ENCODE measurements at regions not wholly inside any gene's neighbourhood (a gene's known extent, or its start where the extent isn't known, plus 50 kb on each side); places are given as distances from the start of the nearest gene placed in this dataset.

DNA sequence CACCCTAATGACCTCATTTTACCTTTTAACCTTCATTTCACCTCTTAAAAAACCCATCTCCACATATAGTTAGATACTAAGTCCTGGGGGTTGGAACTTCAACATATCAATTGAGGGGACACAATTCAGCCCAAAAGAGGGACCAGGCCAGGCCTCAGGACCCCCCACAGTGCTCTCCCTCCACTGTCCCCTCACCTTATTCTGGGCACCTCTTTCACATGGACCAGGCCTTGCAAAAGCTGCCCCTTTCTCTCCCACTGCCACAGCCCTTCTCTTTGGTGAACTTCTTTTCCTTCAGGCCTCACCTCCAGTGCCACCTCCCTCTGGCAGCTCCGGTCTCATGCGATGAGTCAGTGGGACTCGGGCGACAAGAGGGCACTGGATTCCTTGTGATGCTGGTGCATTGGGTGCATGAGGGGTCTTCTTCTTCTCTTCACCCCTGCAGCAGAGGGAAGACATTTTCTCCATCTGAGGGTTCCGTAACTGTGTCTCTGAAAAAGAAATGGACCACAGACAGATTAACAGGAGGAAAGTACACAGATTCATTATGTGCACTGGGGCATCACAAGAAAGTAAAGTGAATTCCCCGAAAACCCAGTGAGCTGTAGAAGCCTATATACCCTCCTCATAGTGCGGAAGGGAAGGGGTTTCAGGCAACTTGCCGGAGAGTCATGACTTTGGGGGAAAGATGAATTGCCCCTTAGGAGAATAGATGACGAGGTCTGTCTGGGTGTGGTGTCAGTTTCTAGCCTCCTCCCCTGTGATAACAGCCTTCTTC, 288.7 kb upstream of the IGFBP3 start:
- DNase-seq = no peak

DNA sequence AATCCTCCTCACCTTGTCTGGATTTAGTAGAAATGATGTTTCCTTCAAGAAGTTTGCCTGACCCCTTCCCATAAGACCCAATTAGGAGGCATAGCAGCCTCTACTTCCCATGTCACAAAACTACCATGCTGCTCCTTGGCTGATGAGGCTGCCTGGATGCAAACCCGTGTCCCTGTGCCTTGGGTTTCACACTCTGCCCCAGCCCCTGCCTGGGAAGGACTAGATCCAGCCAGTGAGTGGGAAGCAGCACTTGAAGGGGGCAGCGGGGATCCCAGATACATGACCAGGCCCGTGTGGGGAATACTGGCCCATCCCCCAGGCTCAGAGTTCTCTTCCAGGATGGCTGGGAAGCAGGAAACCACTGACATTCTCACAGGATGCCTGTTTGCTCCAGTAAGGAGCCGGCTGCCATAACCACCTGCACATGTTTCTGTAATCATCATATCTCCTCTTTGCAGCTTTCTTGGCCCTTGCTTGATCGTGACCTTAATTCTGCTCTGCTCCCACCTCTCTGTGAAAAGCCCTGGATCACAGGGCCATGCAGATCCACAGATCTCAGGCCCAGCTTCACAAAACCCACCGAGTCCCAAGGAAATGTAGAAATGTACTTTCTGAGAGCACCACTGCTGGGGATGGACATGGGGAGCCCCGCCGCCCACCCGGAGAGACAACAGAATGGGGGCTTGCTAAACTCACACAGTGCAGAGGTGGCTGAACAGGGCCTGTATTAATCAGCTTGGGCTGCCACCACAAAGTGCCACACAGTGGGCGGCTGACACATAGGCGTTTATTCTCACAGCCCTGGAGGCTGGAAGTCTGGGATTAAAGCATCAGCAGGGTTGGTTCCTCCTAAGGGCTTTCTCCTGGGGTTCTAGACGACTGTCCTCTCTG, 287.8 kb upstream of the IGFBP3 start:
- DNase-seq = no peak

GRCh38 chr7:46207931-46208634, 287.0 kb upstream of the IGFBP3 start:
- no peak for DNase-seq

DNA sequence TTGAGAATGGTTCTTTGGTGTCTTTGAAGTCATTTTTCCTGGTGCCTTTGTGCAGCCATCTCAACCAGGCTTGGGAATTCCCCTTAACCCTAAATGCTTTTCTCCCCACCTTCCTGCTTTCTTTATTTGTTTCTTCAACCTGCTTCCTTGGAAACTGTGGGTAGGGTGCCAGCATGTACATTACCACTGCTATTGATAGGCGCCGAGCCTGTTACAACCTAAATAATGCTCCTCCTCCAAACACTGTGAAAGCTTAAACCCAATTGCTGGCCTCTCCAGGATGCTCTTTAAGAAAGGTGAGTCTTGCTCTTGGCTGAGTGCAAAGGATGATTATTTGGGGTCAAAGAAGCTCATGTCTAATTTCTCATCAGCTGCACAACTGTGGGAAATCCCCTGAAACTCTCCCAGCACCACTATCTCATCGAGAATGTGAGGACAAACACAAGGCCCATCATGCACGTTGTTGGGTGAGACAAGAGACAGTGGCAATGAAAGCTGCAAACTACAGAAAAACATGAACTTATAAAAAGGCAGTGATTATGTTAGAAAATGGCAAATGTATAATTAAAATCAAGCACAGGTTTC, 285.5 kb upstream of the IGFBP3 start:
- no peak for DNase-seq

GRCh38 chr7:46205478-46205877, 284.4 kb upstream of the IGFBP3 start:
- no peak for DNase-seq

- no peak for DNase-seq
Observed at GRCh38 chr7:46203926-46204325, 282.9 kb upstream of the IGFBP3 start.

DNA sequence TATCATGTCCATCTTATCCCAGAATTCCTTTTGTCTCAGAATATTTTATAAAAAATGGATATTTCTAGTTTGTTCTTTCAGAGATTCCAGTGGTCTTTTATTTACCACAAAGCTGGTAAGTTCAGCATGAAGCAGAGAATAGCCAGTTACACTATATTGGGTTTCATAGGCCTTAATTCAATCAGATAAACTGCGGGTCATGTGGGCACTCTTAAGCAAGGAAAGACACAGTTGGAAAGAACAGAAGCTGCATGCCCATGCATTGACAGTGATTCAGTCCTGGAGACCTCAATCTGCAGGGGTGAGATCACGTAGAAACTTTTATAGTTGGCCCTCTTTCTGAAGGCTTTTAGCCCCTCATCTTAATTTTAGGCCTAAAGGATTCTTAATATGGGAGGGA, 281.3 kb upstream of the IGFBP3 start:
- DNase-seq = no peak

DNA sequence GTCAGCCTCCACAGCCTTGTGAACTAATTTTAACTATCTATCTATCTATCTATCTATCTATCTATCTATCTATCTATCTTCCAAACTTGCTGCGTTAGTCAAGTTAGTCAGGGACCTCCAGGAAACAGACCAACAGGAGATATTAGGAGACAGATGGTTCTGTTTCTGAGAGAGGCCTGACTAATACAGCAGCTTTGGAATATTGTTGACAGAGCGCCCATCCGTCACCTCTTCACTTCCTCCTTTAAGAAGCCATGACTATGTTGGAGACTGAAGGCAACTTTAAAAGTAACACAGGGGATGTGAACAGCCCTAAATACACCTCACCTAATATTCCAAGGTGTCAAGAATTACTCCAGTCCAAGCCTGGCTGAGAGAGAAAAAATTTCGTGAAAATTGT, 280.9 kb upstream of the IGFBP3 start:
- no peak for DNase-seq

DNA sequence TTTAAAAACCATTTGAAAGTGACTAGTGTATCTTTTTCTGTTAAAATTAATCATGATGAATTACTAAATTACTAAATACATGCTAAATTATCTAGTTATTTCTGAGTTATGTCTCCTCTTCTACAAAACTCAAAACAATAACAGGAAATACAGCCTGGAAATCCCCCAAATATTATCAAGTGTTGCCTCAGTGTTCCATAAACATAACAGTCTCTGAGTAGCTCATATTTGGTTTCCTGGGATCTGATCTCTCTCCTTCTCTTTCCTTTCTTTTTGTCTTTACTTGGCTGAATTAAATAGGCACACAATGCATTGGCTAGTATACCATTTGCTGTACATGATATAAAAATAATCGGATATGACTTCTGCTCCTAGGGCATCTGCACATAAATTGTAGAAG, 277.6 kb upstream of the IGFBP3 start:
- DNase-seq = no peak

- DNase-seq = no peak
Observed at GRCh38 chr7:46197785-46198540, 276.9 kb upstream of the IGFBP3 start.

DNA sequence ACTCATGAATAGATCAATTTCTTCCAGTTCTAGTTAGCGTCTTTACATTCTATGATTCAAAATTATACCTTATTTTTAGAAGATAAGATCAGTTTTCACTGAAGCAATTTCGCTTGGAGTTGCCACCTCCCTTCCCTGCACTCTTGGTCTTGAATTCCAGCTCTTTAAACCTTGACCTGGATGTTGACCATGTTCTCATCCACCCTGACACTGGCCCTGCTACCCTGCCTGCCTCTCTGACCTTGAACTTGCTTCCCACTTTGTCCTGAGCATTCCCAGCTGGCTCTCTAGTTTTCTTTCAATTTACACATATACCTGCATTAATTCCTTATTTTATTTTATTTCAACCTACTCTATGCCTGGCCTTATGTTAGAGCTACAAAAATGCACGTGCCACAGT, 274.9 kb upstream of the IGFBP3 start:
- DNase-seq = no peak

GRCh38 chr7:46192271-46192670, 271.2 kb upstream of the IGFBP3 start:
- no peak for DNase-seq

GRCh38 chr7:46191776-46192175, 270.7 kb upstream of the IGFBP3 start:
- no peak for DNase-seq

GRCh38 chr7:46191296-46191695, 270.2 kb upstream of the IGFBP3 start:
- no peak for DNase-seq

DNA sequence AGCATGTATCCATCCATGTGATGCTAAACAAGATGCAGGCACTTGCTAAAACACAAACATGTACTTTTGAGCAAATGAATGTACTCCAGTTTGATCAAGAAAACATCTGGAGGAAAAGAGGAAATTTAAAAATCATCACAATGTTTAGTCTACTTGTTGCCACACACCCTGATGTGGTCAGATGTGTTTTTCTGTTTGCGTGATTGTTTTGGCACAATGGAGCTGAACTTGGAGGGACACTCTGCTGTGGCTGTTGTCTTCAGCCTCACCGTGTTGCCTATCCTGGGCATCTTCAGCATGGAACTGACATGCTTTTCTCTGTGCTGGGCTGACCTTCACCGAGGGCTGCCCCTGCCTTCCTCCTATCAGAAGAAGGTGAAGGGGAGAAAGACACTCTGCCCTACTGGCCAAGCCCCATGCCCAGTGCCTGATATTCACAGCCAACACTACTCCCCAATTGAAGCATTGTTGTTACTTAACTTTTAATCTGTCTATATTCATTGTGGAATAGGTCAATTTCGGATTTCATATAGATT, 268.3 kb upstream of the IGFBP3 start:
- no peak for DNase-seq

- no peak for DNase-seq
Observed at GRCh38 chr7:46186131-46186530, 265.1 kb upstream of the IGFBP3 start.

DNA sequence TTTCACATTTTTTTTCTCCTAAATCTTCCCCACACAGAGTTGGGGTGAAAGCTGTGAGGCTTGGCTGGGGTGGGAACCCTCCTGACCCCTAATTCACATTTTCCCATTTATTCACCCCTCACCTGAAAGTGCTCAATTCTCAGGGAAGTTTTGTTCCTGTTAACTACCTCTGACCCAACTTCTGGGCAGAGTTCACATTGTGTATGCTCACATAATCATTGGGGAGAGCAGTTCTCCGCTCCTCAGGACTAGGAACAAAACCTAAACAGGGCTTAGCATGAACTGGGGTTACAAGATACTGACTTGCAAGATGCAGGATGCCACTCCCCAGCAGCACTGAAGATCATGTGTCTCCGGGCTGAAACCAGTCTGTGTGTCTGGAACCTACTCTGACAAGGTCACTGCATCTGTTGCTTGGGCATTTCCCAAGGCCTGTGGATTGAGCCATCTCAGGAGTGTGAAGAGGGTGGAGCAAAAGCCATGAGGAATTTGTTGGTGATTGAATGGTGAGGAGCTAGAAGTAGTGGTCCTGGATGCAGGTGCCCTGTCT, 258.1 kb upstream of the IGFBP3 start:
- DNase-seq = no peak

DNA sequence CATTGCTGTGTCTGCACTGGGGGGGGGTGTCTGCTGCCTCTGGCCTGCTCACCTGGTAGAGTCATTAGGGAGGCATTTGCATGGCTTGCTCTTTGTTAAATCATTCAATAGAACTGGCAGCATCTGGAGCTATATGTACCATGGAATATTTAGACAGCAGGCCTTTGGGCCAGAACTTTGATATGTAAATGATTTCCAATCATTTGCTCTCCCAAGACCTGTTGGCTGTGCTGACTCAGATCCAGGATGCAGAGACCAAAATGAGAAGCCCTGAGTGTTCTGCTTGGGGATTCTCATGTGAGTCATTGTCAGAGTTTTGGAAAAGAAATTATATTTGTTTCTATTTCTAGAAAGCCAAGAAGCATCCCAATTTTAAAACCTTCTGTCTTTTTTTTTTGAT, 257.6 kb upstream of the IGFBP3 start:
- no peak for DNase-seq

- DNase-seq = no peak
Observed at GRCh38 chr7:46177821-46178220, 256.7 kb upstream of the IGFBP3 start.

DNA sequence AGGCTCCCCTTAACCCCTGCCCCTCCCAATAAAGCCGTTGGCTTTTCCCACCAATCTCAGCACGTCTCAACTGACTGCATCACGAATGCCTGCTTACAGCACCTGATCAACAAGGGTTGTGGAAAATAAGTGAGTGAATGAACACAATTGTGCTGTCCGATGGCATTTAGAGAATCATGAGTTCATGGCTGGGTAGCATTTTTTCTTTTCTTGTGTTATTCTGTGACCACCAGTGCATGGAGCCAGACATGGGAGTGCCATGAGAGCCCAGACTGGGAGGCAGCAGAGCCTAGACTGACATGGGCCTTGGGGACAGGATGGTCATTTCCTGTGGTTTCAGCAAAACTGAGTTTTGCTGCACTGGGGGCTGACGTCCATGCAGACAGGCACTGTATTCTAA, 254.1 kb upstream of the IGFBP3 start:
- no peak for DNase-seq

DNA sequence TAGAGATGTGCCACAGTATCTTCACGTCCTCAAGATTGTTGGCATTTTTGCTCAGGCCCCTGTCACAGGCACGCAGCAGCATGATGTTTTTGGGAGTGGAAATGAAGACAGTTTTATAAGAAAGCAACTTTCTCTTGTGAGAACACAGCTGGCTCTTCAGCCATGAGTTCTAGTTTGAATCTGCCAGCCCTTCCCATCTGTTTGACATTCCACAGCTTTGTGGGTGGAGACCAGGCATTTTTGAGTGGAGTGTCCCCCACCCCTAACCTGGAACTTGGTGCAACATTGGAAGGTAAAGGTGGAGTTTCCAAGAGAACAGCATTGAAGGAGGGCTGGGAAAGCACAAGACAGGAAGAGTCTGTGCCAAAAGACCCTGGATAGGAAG, 253.1 kb upstream of the IGFBP3 start:
- no peak for DNase-seq

Measured in CD4-positive, alpha-beta T cell treated with Interferon alpha-2 for 1 hour (primary cell).